Frontal cortex (tissue), 3 donors: ENCODE measurements at regions not wholly inside any gene's neighbourhood (a gene's known extent, or its start where the extent isn't known, plus 50 kb on each side); places are given as distances from the start of the nearest gene placed in this dataset.

Experiments used
- DNase-seq, 2 donors: peaks; one replicate each; pipeline ENCODE4 v3.0.0; 2012; ENCODE audit warnings: low spot score in 2 of 2
- FAIRE-seq: peaks from 2 replicates; lab custom pipeline; 2012; peaks lifted over from hg19 to GRCh38; lab: Jason Lieb, UNC
- donor health status: control.
- donor health status: control.
- donor health status: control.

- no peak for DNase-seq
- FAIRE-seq = no peak
These were observed 94.5 kb upstream of the CCDC150 start for GRCh38 chr2:196544906-196545433.

DNA sequence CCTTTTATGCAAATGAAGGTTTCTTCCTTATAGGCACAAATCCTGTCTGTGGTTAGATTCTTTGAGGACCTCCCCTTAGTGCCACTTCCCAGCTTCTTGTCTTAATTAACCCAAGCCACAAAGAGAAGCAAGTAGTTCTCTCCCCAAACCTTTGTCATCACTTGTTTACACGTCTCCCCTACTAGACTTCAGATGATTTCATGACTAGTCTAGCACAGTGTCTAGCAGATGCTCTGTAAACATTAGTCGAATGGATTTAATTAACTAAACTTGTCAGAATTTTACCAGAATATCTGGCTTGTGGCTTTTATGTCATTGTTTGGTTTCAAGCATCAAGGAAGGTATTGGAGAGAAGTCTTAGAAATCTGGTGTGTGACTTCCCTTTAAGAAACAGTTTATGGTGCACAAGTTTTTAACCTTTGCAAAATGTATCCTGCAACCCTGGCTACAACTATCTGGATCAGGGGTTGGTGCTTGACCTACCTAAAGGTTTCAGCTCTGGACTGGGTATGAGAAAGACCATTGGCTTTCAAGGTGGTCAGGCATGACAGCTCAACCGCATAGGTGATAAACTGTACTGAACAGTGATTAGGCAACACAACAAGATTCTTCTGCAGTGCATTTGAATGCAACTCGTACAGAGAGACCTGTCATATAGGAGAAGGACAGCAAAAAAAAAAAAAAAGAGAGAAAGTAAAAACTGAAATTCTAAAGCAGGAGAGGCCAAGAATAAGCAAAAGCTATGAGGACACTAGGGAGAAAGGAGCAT lies 93.2 kb upstream of the CCDC150 start:
- DNase-seq = no peak
- FAIRE-seq = no peak

DNA sequence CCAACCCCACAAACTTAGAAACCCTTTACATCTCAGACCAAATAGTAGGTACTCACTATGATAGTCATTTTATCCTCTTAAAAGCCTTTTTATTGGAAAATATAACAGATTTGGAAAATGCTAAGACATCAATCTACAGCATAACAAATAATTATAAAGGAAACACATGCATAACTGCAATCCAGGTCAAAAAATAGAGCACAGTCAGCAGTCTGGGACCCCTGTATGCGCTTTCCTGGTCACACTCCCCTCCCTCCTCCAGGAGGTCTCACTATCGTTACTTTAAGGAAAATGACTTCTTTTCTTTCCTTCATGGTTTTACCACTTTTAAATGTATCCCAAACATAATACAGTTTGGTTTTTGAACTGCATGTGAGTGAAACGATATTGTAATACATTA lies 90.5 kb upstream of the CCDC150 start:
- DNase-seq = no peak
- no peak for FAIRE-seq

DNA sequence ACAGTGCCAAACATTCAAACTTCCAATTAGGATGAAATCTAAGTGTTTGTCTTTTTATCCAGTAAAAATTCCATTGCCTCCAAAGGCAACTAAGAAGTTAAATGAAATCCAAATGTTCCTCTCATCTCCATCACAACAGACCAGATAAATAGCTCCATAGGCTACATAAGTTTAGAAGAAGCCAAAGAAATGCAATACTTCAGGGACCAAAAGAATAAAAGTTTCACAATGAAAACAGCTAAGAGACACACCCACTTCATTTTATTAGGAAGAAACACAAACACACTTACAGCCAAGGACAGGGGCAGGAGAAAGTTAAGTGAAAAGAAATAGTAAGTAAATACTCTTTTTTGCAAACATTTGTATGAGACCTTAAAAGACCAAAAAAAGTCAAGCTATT lies 88.5 kb upstream of the CCDC150 start:
- no peak for FAIRE-seq
- DNase-seq = no peak

DNA sequence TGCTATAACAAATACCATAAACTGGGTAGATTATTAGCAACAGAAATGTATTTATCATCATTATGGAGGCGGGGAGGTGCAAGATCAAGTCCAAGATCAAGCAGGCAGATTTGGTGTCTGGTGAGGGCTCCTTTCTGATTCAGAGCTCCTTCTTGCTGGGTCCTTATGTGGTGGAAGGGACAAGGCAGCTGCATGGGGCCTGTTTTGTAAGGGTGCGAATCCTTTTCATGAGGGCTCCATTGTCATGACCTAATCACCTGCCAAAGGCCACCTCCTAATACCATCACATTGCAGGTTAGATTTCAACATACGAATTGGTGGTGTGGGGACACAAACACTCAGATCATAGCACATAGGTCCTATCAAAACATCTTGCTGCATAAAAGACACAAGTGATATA lies 84.4 kb upstream of the CCDC150 start:
- no peak for FAIRE-seq
- no peak for DNase-seq

DNA sequence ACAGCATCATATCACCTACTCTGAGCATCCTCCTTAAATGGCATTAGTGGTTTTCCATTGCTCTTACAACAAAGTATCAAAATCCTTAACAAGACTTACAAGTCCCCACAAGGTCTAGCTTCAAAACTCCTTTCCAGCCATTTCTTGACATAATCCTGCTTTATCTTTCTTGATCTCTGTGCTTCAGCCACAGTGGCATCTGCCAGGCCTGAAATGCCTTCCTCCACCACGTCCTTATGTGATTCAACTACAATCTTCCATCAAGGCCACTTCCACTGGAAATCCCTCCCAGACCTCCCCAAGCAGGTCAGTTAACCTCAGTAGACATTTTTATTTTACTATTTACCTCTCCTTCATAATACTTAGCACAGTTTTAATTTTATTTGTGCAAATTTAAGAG lies 83.8 kb upstream of the CCDC150 start:
- FAIRE-seq (no peak), DNase-seq (no peak)

- no peak for DNase-seq
- FAIRE-seq = no peak
These were observed 81.0 kb upstream of the CCDC150 start for GRCh38 chr2:196558497-196558896.

- FAIRE-seq (no peak), DNase-seq (no peak)
These were observed 75.6 kb upstream of the CCDC150 start for GRCh38 chr2:196563876-196564275.

DNA sequence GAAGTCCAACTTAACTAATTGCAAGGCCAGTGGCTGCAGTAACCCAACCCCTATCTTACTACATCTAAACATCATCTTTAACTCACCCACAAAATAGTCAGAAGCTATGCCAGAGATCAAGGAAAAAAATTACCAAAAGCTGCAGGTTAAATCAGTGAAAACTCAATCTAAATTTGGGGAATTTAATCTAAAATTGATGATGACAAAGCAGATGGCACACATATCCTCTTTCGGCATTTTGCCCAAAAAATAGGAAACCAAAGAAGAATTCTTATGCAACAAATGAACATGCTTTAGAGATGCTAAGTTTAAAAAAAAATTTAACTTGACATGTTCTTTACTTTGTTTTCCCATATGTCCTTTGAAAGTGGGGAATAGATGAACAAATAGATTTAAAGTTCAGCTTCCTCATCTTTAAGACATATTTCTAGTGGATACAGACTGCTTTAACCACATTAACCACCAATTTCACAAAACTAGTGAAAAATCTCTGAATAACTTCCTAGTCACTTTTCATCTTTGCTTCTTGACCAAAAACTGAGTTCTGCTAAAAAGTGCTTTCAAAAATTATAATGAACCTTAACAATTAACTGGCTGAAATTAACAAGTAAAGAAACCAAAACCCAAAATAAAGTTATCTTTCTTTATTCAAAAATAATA lies 74.3 kb upstream of the CCDC150 start:
- DNase-seq (no peak), FAIRE-seq (no peak)

DNA sequence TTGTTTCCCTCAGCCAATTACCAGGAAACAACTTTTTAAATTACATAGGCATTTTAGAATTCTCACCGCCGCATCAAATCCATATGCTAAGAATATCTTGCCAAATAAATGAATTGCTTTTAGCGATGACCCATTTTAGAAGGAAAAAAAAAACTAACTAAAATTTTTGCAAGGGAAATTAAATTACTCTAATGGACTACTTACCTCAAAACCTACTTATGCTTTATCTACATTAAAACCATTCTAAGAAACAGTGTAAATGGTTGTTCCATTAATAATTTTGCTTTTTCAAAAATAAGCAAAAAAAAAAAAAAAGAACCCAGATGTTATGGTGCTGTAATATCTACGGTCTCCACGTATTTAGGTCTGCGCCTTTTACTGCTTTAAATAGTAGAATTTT lies 73.5 kb upstream of the CCDC150 start:
- FAIRE-seq = no peak
- no peak for DNase-seq

DNA sequence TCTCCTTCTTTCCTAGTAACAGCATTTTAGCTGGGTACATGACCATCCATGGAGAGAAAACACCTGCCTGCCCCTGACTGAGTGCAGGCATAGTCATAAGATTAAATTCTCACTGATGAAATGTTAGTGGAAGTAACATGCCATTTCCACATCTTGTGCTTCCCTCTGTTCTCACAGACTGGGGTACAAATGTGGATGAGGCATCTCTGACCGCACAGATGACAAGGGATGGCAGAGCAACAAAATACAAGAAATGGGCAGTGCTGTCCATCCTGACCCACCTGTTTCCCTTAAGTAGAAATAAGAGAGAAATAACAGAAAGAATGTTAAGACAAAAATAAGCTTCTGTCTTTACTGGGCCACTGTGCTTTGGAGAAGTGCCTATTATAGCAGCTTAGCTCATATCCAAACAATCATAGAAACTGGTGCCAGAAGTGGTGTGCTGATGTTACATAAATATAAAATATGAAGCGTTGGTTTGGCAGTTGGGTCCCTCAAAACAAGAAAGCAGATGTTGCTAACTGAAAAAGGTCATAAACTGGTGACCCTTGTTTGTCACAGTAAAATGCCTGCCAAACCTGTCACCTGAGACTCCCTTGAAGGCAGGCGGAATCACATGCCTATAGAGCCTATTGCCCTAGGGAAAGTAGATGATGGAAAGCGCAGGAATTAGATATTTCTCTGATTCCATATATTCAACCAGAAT lies 72.4 kb upstream of the CCDC150 start:
- DNase-seq = no peak

DNA sequence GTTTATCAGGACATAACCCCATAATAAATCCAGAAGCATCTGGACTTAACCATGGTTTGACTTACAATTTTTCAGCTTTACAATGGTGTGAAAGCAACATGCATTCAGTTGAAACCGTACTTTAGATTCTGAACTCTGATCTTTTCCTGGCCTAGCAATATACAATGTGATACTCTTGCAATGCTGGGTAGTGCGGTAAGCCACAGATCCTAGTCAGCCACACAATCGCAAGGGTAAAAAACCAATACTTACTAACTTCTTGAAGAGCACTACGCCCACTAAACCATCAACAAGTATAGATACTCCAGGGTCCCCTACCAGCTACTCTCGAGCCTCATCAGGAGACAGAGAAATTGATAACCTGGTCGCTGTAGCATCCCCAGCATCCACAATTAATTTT lies 71.0 kb upstream of the CCDC150 start:
- FAIRE-seq = no peak
- no peak for DNase-seq

More for the DNA sequence above, 72.4 kb upstream of the CCDC150 start:
- FAIRE-seq = no peak

GRCh38 chr2:196584903-196585302 lies 54.6 kb upstream of the CCDC150 start:
- DNase-seq (no peak), FAIRE-seq (no peak)

DNA sequence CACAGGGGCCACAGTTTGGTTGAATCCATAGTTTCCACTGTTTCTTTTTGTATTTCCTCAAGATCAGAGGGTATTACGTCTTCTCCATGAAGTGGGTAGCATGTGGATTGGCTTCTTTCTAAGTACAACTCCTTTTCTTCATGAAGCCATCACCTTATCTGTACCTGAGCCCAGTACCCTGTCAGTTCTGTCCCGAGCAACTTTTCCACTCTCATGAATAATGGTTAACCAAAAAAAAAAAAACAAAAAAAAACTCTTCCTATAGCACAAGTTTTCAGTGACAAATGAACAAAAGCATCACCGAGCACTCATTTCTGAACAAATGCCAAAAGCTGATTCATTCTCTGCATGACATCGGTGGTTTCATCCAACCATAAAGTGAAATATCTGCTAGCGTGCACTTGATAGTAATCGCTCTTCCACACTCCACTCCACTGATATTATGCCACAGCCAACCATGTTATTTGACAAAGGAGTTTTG lies 53.0 kb upstream of the CCDC150 start:
- DNase-seq (no peak), FAIRE-seq (no peak)

DNA sequence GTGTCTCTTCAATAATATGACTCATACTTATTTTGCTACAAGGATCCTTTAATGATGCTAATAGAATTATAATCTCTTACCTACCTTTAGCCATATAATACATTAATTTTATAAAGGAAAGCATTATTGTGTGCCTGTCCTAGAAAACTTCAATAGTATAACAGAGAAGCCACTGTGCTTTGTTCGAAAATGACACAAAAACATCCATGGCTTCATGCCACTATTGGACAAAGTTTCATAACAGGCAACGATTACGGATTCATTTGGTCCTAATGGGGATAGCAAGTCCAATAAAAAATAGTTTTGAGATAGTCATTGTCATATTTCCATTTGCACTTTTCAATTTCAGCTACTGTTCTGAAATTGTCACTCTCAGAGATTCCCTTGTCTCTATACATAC lies 52.5 kb upstream of the CCDC150 start:
- peak; percentile 42 for FAIRE-seq
- DNase-seq = no peak

DNA sequence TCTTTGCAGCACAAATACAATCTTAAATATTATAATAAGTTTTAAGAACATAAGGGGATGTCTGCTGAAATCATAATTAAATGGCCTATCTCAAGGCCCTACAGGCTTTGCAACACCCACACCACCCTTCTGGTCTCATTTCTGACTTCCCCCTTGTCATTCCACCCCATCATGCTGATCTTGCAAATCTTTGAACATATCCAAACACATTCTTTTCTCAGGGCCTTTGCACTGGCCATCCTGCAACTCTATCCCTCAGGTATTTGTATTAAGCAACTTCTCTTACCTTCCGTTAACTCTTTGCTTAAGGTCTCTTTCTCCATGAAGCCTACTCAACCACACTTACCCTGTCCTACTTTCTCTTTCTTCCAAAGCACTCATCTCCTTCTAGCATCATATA lies 51.8 kb upstream of the CCDC150 start:
- DNase-seq (no peak), FAIRE-seq (no peak)

- no peak for FAIRE-seq
- no peak for DNase-seq
These were observed 50.1 kb upstream of the CCDC150 start for GRCh38 chr2:196589419-196589818.
